ENCODE measurements at regions not wholly inside any gene's neighbourhood (a gene's known extent, or its start where the extent isn't known, plus 50 kb on each side); places are given as distances from the start of the nearest gene placed in this dataset.
A peak's percentile ranks its signal among the peaks of the same experiment; 100 is the strongest.
"Not testable (repeated sequence)": the region's sequence is repeated elsewhere in the genome, so short reads cannot be mapped to it uniquely, and the experiment has no call there.

DNA sequence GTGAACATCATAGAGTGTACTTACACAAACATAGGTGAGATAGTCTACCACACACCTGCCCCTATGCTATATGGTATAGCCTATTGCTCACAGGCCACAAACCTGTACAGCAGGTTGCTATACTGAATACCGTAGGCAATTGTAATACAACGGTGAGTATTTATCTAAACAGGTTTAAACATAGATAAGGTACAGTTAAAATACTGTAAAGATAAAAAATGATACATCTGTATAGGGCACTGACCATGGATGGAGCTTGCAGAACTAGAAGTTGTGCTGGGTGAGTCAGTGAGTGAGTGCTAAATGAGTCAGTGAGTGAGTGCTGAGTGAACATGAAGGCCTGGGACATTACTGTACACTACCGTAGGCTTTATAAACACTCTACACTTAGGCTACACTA is 267.0 kb upstream of the HS6ST1 start:
- DNase-seq, result no peak

DNA sequence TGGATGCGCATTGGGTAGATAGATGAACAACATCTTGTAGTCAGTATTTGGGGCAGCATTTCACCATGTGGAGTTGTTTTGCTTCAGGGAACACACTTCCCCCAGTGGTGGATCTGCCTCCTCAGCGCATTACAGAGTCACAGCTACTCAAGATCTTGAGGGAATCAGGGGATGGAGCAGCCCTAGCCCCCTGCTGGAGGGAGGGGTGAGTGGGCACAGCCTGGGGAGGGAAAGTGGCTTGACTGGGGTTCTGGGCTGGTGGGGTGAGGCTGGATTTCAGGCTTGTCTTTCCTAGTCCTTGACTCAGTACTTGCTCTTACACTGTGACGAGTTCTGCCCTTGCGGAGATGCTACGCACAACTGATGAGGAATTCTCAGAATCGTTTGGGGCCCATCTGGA is 271.0 kb upstream of the HS6ST1 start:
- no peak for DNase-seq

DNA sequence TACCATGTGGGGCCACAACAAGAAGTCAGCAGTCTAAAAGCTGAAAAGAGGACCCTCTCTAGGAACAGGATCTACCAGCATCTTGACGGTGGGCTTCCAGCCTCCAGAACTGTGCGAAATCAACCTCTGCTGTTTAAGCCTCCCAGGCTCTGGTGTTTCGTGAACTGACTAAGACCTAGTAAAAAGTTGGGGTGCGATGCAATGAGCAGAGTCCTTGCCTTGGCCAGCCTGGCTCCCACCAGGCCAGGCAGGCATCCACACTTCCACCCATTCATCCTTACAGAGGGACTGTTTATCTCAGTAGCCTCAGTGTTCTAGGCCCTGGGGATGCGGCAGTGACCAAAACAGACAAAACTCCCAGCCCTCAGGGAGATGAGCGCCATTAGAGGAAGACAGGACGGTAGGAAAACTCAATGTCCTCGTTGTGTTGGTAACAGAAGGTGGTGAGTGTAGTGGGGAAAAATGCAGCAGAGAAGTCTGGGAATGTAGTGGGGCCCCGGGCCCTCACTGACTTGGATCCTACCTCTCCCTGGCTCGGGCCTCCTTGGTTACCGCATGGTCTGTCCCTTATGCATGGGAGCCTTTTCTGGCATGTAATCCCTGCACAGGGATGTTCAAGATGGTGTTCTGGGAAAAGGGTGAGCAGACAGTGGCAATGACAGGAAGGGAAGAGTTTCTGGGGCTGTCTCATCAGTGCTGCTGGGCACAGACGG is 271.8 kb upstream of the HS6ST1 start:
- no peak for DNase-seq

DNA sequence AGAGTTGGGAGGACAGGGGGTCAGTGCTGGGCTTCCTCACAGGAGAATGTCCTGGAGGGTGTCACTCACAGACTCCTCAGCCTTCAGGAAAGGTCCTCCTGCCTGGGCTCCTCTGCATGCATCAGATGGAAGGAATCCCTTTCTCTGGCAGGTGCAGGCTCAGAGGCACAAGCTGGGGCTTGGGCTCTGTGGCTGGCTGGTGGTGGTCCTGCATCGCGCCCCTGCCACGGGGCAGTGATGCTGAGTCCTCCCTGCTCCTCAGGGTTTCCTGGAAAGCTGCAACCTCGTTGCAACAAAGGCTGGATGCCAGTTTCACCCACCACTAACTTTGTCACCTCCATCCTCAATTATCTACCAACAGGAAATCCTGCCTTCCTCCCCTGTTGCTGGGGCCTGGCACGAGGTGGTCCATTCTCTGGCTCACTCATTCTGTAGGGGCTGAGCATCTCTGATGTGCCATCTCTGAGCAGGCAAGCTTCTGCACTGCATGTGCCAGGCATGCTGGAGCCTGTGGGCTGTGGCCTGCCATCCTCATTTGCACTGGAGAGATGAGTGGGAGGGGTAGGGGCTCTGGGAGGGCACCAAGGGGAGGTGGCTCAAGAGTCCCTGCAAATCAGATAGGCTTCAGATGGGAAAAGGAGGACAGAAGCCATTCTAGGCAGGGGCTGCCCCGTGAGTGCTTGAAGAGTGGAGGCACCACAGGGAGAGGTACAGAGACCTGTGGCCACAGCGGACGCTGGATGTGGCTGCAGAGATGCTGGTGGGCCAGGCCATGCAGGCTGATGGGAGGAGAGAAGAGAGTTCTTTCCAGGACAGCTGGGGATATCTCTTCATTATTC is 272.6 kb upstream of the HS6ST1 start:
- DNase-seq, result no peak

DNA sequence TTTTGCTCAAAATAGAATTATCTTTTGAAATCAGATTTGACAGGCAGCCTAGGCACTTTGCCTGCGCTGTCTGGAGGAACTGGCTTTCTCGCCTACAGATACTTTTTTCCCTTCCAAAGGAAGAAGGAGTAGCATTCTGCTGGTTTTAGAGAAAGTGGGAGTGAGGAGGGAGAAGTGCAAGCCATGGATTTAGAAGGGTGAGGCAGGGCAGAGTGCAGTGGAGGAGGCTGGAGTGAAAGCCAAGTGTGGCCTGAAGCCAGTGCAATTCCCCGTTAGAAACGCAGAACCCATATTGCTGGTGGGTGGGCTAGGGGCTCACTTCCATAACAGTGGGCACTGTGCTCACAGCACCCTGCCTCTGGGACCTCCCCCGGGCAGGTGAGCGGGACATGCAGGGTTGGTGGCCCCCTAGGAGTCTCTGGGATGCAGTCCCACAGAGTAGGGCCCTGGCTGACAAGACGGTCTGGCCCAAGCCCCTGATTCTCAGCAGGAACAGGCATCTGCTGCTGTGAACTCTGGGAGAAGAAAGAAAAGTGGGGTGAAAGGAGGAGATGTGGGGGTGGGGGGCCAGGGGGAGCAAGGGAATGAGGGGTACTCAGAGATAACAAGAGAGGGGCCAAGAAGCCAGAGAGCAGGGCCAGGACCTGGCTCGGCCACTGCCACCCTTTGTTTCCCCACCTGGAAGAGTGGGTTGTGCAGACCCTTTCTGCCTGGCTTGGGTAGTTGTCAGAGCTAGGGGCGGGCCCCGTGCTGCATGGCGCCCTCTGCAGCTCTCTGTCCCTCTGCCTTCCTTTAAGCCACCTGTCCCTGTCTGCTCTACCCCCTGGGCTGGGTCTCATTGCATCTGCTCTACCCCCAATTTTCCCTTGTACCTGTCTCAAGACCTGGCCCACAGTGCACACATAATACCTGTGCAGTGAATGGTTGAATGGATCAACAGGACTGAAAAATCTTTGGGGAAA is 273.5 kb upstream of the HS6ST1 start:
- no peak for DNase-seq

DNA sequence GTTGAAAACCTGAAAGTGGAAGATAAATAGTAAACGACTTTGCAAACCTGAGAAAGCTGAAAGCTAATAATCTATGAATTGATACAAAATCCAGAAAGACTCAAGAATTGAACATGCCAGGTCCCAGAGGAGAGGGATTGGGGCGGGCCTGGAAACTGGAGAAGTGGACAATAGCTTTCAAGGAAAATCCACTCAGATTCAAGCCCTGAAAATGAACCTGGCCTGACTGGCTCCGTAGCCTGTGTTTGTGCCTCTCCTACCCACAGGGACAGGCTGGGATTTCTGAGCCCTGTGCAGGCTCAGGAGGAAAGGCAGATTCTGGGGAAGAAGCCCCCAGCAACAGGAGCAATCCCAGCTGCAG is 274.8 kb upstream of the HS6ST1 start:
- DNase-seq, result no peak

DNA sequence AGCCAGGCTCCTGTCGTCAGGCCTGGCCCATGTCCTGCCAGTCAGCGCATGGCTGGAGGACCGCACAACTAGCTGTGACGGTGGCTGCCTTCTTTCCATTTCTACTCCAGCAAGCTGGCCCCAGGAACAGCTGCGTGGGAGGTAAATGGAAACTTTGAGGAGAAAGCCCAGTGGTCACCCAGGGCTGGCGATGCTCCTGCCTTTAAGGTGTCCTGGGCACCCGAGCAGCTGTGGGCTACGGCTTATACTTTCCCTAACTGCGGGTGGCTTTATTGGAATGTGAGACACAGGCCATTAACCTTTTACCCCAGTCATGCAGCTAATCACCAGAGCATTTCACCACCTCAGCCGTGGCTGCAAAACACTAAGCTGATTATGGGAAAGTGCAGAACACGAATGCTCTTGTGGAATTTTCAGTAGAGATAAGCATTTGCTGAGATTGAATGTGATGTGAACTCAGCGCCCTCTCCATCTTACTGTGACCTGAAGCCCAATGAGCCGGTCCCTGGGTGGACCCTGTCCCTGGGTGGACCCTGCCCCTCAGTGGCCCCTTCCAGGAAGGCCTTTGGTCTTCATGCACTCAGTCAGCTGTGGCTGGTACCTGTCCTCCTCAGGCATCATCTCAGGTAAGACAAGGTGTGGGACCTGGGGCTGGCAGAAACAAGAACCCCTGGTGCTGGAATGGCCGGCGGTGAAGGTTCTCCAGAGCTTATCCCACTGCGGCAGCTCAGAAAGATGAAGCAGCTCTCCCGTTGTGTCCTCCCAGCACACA is 275.4 kb upstream of the HS6ST1 start:
- no peak for DNase-seq

DNA sequence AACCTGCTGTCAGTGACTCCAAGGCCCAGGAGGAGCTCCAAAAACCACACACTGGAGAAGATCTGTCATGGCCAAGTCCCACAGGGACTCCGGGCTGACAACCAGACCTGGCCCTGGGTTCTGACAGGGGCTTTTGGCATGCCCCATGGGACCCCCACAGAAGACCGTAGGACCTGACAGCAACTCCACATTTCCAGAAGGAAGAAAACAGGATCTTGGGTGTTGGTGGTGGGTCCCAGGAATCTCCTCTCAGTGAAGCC is 275.9 kb upstream of the HS6ST1 start:
- DNase-seq, result no peak

DNA sequence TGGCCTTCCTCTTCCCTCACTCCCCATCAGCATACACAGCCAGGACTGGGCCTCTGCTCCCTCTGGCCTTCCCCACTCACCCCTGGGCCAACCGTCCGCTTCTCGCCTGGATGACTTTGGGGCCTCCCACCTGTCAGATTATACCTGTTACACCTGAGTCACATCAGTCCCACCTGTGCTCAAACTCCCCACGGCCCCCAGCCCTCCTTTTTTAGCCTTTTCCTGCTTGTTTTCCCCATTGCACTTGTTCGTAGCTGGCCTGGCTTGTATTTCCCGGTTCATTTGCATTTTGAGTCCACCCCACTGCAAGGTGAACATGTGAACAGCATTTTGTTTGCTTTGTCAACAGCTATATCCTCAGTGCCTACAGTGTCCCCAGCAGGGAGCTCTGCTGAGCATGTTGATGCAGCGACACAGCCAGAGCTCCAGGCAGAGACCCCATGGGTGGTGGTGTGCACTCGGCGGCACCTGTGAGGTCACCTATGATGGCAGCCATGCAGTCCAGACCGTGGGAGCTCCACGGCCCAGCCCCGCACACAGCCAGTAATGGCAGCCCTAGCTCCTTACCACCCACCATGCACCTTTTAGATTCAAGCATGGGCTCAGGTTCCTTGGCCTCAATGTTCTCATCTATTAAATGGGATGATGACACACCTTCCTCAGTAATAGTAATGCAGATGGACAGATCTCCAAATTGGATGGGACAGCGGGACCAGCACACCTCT is 276.4 kb upstream of the HS6ST1 start:
- peak; percentile 94 for DNase-seq

DNA sequence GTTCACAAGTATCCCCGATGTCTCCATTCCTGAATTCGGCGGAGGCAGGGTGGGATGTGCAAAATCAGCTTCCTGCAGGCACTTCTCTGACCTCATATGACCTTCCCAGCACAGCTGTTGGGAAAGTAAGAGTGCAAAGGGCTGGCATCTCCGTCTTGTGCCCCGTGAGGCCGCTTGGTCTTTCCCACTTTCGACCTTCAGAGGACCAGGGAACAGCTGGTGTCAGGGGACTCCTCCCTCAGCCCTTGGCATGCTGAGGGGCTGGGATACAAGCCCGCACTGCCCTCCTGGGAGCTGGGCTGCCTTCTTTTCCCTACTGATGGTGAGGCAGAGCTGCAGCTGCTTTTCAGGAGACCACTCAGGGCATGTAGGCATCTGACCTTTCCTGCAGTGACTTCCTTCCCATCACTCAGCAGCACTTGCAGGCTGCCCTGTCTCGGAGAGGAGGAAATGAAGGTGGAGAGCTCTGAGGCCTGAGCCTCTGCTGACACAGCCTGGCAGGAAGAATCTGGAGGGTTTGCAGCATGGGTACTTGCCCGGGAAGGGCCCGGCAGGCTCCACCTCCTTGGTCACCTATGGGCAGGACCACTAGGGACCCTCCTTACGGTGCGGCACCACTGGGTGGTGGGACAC is 277.2 kb upstream of the HS6ST1 start:
- DNase-seq, result no peak

DNA sequence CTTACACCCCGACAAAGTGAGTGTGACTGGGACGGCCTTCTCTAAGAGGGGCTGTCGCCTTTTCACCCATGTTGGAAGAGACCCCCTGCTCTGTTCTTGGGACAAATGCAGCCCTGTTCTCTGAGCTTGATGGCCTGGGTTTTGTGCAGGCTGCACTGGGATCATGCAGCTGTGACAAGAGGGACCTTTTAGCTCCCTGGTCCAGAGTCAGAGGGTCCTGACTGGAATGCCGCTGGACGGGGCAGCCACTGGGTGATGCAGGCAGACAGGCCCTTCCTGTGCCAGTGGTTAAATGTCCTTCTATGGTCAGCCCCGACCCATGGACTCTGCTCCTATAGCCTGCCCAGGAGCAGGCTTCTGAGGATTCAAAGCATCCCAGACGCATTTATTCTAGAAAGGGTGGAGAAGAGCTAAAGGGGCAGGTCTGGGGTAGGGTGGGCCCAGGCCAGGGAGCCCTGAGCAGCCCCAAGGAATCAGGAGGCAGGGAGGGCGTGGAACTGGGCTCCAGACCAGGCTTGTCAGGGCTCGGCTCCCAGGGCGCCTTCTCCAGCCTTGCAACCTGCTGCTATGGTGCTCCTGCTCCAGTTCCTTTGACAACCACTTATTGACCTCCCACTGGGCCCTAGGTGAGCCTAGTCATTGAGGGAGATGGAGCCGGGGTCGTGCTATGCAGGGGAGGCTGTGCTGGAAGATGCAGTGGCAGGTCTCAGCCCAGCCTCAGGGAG is 277.9 kb upstream of the HS6ST1 start:
- DNase-seq, result no peak

DNA sequence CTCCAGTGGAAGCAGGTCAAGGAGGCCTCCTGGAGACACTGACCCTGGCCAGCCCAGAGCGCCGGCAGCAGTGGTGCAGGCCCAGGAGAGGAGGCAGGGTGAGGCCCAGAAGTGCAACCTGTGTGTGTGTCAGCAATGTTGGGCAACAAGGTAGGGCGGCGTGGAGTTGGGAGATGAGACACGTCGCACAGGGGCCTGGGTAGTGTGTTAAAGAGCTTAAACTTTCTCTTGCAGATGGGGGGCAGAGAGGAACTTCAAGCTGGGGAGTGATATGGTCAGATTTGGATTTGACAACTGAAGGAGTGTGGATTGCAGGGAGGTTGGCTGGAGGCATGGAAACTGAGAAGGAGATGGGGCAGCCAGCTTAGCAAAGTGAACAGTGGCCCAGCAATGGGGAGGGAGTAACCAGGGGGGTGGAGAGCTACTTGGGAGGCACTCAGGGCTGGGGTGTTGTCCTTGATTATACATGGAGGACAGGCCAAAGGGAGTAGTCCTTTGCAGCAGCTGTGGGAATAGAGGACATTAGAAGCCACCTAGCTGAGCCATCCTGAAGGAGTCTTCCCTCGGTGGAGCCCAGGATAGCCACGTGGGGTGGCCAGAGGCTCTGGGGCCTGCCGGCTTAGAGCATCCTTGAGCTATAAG is 278.6 kb upstream of the HS6ST1 start:
- DNase-seq, result no peak

DNA sequence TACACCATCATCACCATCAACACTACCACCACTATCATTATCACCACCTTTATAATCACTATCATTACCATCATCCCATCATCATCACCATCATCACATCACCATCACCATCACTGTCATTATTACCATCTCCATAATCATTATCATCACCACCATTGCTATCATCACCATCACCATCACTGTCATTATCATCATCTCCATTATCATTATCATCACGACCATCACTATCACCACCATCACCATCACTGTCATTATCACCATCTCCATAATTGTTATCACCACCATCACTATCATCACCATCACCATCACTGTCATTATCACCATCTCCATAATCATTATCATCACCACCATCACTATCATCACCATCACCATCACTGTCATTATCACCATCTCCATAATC is 279.6 kb upstream of the HS6ST1 start:
- DNase-seq, result not testable (repeated sequence)

DNA sequence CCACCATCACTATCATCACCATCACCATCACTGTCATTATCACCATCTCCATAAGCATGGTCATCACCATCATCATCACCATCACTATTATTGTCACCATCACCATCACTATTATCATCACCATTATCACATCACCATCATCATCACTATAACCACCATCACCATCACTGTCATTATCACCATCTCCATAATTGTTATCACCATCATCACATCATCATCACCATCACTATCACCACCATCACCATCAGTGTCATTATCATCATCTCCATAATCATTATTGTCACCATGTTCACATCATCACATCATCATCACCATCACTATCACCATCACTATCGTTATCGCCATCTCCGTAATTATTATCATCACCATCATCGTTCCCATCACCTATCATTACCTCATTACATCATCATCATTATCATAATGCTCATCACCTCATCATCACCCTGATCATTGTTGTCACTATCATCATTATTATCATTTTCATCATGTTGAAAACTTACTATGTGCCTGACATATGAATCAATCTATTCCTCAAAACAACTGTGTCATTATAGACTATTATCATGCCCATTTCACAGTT is 280.3 kb upstream of the HS6ST1 start:
- no peak for DNase-seq

DNA sequence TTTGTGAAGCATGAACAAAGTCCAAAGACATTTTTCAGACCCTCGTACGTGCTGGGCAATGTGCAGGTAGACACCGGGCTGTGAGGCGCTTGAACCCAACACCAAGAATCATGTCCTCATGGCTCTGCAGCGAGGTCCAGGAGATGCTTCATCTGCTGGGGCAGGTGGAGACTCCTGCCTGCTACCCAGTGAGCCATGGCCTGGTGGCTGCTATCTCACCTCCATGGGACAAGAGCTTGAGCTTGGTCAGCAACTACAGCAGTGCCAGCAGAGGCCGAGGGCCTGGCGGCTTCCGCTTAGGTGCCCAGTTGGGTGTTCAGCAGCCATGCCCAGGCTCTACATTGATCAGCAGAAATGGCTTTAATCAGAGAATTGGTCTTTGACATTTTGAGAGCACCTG is 281.0 kb upstream of the HS6ST1 start:
- no peak for DNase-seq

DNA sequence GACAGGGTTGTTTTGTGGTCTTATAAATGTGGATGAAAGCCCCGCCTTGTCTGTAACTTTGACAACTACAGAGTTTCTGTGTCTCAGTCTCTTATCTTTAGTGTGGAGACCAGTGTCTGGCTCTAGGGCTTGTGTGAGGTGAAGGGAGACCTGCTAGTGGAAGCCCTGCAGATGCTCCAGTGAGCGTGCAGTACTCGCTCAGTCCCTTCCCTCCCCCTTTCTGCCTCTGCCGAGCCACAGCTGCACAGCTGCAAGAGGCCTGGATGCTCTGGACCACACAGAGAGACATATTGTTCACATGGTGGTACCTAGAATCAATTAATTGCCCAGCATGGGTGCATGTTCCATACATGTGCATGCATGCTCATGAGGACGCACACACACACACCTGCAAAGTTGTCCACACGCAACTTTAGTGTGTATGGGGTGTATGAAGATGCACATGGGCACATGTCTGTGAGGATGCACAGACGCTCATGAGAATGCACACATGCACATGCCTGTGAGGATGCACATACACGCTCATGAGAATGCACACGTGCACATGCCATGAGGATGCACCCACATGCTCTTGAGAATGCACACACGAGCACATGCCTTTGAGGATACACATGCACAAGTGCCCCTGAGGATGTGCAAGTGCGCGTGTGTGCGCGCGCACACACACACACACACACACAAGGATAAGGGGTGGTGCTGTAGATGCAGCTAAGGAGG is 282.1 kb upstream of the HS6ST1 start:
- DNase-seq, result no peak

DNA sequence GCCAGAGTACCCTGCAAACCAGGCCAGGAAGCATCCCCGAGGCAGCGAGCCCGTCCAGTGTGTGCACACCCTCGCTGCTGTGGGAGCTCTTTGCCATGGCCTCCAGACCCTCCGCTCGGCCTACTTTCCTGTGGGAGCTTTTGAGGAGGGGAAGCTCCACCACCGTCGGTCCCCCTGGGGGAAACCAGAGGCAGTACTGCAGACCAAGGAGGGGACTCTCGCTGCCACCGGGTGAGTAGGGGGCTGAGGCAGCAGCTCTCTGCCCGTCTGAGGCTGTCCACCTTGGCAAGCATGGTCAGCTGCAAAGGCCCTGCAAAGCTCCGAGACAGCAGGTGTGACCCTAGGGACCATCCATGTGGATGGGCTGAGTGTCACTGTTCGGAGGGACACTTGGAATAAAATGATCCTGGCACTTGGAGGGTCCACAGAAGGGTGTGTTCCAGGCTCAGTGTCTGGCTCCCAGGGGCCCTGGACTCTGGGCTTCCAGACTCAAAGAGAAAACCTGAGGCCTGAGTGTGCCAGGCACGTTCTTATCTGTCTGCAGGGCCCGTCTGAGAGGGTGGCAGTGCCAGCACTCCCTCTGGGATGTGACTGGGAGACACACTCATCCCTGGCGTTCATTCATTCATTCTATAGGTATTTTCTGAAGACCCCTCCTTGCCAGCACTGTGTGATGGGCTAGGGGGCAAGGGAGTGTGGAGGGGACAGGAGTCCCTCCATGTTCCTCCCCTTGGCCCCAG is 282.8 kb upstream of the HS6ST1 start:
- no peak for DNase-seq

DNA sequence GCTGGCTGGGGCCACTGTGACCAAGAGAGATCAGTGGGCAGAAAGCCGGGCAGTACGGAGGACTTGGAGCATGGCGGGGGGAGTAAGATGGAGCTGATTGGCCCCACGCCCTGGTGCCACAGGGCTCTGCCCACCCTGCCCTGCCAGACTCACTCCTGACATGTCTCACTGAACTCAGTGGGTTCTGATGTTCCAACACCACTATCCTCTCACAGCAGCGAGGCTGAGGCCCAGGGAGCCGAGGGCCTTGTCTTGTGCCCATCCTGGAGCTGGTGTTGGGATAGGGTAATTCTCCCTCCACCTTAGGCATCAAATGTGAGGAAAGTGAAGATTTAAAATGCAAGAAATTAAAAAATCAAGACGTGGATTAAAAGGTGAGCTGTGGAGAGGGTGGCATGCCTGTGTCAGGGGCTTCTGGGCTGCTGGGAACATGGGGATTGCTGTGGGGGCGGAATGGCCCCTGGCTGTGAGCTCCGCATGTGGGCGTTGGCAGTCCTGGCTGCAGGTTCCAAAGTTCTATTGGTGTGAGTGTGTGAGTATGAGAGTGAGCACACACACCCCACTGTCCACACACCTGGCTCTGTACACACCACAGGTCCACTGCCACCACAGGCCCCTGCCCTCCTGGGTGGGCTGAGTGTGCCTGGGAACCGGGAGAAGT is 283.5 kb upstream of the HS6ST1 start:
- no peak for DNase-seq

Data from NCI-H345 (cell line).